ENCODE measurements at regions not wholly inside any gene's neighbourhood (a gene's known extent, or its start where the extent isn't known, plus 50 kb on each side); places are given as distances from the start of the nearest gene placed in this dataset.

DNA sequence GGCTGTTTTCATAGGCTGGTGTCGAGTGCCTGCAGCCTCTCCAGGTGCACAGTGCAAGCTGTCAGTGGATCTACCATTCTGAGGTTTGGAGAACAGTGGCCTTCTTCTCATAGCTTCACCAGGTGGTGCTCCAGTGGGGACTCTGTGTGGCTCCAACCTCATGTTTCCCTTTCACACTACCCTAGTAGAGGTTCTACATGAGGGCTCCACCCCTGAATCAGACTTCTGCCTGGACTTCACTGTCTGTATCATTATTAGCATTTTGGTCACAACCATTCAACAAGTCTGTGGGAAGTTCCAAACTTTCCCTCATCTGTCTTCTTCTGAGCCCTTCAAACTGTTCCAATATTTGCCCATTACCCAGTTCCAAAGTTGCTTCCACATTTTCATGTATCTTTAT lies 1003.7 kb downstream of the MCTP2 start (continued):
- TF ChIP-seq HMGXB4 (CRISPR knock-in tag; IDR thresholded peaks at IDR 0.05) (no peak), SOX15 (CRISPR knock-in tag; IDR thresholded peaks at IDR 0.05) (no peak)

- POLR2A ChIA-PET: no interaction called here
- Mint-ChIP-seq H3K4me3 (no peak overlapping the region), H3K4me1 (no peaks in the 10 kb centered on the region), H3K9me3 (peaks cover 19% of the 10 kb centered on the region), H3K36me3 (peaks cover 7% of the 10 kb centered on the region), H3K27ac (no peak overlapping the region), H3K27me3 (ENCODE audit: low read depth) (no peaks in the 10 kb centered on the region)
- DNase-seq (ENCODE audit: low spot score) (no peak), ATAC-seq (no peak)
- CTCF ChIA-PET: interaction anchor here (1.5 kb wide), 1 partner anchor 40 kb away, joined by 4 read pairs; no protein-coding TSS in a partner anchor
- TF ChIP-seq, protein P1, sequence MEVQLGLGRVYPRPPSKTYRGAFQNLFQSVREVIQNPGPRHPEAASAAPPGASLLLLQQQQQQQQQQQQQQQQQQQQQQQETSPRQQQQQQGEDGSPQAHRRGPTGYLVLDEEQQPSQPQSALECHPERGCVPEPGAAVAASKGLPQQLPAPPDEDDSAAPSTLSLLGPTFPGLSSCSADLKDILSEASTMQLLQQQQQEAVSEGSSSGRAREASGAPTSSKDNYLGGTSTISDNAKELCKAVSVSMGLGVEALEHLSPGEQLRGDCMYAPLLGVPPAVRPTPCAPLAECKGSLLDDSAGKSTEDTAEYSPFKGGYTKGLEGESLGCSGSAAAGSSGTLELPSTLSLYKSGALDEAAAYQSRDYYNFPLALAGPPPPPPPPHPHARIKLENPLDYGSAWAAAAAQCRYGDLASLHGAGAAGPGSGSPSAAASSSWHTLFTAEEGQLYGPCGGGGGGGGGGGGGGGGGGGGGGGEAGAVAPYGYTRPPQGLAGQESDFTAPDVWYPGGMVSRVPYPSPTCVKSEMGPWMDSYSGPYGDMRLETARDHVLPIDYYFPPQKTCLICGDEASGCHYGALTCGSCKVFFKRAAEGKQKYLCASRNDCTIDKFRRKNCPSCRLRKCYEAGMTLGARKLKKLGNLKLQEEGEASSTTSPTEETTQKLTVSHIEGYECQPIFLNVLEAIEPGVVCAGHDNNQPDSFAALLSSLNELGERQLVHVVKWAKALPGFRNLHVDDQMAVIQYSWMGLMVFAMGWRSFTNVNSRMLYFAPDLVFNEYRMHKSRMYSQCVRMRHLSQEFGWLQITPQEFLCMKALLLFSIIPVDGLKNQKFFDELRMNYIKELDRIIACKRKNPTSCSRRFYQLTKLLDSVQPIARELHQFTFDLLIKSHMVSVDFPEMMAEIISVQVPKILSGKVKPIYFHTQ (CRISPR knock-in tag; IDR thresholded peaks at IDR 0.05): no peak
- TF ChIP-seq ZBTB21 (CRISPR knock-in tag; IDR thresholded peaks at IDR 0.05; ENCODE audit: borderline replicate concordance) (no peak), NR1H2 (CRISPR knock-in tag; IDR thresholded peaks at IDR 0.05) (no peak), NFYB (CRISPR knock-in tag; conservative IDR thresholded peaks at IDR 0.05; ENCODE audit: low read depth) (no peak), ZNF512 (CRISPR knock-in tag; IDR thresholded peaks at IDR 0.05; ENCODE audit: borderline replicate concordance) (no peak), ATF3 (CRISPR knock-in tag; conservative IDR thresholded peaks at IDR 0.05) (no peak), ELF4 (CRISPR knock-in tag; IDR thresholded peaks at IDR 0.05; ENCODE audit: low read depth) (no peak), IRF1 (CRISPR knock-in tag; IDR thresholded peaks at IDR 0.05) (no peak), EMX1 (CRISPR knock-in tag; IDR thresholded peaks at IDR 0.05) (no peak), HMGXB4 (CRISPR knock-in tag; IDR thresholded peaks at IDR 0.05) (no peak), KAT7 (CRISPR knock-in tag; IDR thresholded peaks at IDR 0.05; ENCODE audit: borderline replicate concordance) (no peak), ARID4B (CRISPR knock-in tag; IDR thresholded peaks at IDR 0.05; ENCODE audit: borderline replicate concordance) (no peak)
- TF ChIP-seq, protein P2, sequence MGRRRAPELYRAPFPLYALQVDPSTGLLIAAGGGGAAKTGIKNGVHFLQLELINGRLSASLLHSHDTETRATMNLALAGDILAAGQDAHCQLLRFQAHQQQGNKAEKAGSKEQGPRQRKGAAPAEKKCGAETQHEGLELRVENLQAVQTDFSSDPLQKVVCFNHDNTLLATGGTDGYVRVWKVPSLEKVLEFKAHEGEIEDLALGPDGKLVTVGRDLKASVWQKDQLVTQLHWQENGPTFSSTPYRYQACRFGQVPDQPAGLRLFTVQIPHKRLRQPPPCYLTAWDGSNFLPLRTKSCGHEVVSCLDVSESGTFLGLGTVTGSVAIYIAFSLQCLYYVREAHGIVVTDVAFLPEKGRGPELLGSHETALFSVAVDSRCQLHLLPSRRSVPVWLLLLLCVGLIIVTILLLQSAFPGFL (CRISPR knock-in tag; IDR thresholded peaks at IDR 0.05; ENCODE audit: borderline replicate concordance): no peak
- TF ChIP-seq, protein P3, sequence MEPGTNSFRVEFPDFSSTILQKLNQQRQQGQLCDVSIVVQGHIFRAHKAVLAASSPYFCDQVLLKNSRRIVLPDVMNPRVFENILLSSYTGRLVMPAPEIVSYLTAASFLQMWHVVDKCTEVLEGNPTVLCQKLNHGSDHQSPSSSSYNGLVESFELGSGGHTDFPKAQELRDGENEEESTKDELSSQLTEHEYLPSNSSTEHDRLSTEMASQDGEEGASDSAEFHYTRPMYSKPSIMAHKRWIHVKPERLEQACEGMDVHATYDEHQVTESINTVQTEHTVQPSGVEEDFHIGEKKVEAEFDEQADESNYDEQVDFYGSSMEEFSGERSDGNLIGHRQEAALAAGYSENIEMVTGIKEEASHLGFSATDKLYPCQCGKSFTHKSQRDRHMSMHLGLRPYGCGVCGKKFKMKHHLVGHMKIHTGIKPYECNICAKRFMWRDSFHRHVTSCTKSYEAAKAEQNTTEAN (CRISPR knock-in tag; IDR thresholded peaks at IDR 0.05): no peak
- TF ChIP-seq, protein P4, sequence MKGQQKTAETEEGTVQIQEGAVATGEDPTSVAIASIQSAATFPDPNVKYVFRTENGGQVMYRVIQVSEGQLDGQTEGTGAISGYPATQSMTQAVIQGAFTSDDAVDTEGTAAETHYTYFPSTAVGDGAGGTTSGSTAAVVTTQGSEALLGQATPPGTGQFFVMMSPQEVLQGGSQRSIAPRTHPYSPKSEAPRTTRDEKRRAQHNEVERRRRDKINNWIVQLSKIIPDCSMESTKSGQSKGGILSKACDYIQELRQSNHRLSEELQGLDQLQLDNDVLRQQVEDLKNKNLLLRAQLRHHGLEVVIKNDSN (CRISPR knock-in tag; IDR thresholded peaks at IDR 0.05): no peak
These were observed 1016.0 kb downstream of the MCTP2 start for GRCh38 chr15:95247071-95247984.
